ENCODE measurements at regions not wholly inside any gene's neighbourhood (a gene's known extent, or its start where the extent isn't known, plus 50 kb on each side); places are given as distances from the start of the nearest gene placed in this dataset.

DNA sequence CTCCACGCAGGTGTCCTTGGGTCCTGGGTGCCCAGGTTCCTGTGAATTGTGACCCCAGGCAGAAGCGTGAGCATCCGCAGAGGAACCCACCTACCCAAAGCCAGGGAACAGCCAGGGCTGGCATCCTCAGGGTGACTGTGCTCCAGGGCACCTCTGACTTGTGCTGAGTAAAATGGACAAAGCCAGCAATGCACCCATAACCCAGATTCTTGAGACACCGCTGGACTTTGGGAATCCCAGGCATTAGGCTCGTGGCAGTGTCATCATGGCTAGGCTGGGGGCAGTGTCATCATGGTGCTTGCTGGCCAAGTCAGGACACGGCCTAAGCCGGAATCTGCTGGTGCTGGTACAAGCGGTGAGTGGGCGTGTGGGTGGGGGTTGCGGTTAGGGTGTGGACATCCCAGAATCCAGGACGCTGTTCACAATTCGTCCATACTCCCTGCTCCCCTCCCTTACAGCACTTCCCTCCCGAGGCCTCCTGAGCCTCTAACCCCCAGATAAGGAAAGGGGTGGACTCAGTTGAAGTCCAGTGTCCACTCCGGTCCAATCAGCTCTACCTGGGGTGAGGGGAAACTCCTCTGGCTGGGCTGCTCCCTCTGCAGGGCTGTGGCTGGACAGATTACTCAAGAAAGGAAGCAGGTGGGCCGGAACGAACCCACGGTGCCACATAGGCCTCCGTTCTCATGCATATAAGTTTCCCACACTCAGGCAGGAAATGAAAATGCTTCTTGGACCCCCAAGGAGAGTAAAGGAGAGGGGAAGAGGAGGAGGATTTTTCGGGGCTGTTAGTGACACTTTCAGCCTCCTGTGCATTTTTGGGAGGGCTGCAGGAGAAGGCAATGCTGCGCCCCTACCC is 138.9 kb downstream of the SEC14L1 start:
- Histone ChIP-seq H3K4me3 (ENCODE audit: low read depth, low read length) (no peak overlapping the region), H3K27me3 (ENCODE audit: control insufficient read depth, insufficient read depth, low read length) (no peaks in the 10 kb centered on the region), H3K36me3 (ENCODE audit: control insufficient read depth, insufficient read depth, low read length) (peaks cover 3% of the 10 kb centered on the region)
- FAIRE-seq = no peak
- DNase-seq (ENCODE audit: low read depth) = peak; percentile 83
- TF ChIP-seq, protein P1, sequence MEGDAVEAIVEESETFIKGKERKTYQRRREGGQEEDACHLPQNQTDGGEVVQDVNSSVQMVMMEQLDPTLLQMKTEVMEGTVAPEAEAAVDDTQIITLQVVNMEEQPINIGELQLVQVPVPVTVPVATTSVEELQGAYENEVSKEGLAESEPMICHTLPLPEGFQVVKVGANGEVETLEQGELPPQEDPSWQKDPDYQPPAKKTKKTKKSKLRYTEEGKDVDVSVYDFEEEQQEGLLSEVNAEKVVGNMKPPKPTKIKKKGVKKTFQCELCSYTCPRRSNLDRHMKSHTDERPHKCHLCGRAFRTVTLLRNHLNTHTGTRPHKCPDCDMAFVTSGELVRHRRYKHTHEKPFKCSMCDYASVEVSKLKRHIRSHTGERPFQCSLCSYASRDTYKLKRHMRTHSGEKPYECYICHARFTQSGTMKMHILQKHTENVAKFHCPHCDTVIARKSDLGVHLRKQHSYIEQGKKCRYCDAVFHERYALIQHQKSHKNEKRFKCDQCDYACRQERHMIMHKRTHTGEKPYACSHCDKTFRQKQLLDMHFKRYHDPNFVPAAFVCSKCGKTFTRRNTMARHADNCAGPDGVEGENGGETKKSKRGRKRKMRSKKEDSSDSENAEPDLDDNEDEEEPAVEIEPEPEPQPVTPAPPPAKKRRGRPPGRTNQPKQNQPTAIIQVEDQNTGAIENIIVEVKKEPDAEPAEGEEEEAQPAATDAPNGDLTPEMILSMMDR (IDR thresholded peaks at IDR 0.05; ENCODE audit: insufficient read depth, low read length, severe bottlenecking) = no peak

DNA sequence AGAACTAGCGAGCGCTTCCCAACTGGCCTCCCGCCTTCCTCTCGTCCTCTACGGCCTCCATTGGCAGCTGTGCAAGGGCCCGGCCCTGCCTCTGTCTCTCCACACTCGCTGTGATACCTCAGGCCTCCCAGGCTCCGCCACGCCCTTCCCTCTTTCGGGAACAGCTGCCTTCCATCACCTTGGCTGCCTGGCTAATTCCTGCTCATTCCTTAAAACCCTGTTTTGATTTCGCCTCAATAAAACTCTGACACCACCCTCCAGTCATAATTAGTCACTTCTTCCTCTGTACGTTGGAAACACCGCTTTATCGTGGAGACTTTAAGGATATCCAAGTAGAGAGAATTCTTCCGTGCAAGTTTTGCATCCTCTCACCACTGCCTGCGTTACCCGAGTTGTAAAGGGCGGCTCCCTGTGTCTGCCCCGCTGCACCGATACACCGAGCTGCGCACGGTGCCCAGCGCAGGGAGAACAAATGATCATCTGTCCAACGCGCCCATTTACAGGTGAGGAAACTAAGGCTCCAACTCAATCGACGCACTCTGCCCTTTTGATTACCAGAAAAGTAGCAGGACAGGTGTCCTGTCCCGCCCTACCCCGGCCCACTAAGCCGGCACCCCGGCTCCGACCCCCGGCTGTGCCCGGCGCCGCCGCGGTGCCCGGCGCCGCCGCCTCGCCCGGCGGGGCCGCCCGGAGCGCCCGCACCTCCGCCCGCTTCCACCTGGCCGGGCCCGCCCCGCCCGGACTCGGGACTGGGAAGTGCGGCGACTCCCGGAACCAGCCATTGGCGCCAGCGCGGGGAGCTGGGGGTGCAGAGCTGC is 139.7 kb downstream of the SEC14L1 start:
- DNase-seq (ENCODE audit: low read depth) = peak; percentile 95
- H3K4me3 ChIP-seq (ENCODE audit: low read depth, low read length) = peak overlapping the region; percentile 42
- H3K36me3 ChIP-seq (ENCODE audit: control insufficient read depth, insufficient read depth, low read length) = peaks cover 3% of the 10 kb centered on the region
- H3K27me3 ChIP-seq (ENCODE audit: control insufficient read depth, insufficient read depth, low read length) = no peaks in the 10 kb centered on the region
- FAIRE-seq = peak; percentile 95
- TF ChIP-seq, protein P1 (IDR thresholded peaks at IDR 0.05; ENCODE audit: insufficient read depth, low read length, severe bottlenecking) = no peak

DNA sequence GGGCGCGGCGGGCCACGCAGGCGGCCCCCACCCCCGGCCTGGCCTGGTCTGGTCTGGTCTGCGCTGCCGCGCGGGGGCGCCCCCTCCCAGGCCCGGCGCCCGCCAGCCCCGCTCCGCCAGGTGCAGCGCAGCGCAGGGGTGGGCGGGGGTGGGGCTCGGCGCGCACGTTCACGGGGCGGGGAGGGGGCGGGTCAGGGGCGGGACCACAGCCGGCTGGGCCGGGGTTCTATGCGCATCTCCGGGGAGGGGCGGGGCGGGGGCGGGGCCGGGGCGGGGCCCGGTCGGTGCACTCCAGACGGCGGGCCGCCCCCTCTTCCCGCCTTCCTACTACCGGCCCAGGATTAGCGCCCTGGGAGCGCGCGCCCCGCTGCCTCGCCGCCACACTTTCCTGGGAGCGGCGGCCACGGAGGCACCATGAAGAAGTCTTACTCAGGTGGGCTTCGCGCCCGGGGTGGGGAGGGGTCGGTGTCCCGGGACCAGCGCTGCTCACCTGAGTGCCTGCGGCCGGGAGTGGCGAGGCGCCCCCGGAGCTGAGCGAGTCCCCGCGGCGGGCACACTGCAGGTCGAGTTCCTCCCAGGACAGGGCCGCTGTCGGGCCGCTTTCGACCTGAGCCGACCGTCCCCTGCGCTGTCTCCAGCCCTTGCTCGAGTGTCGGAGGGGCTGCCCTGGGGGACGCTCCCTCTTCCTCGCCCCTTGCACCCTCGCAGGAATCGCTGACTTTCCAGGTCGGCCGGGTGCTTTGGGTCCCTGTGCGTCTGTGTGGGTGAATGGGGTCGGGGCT is 140.5 kb downstream of the SEC14L1 start:
- peaks cover 3% of the 10 kb centered on the region for H3K36me3 ChIP-seq (ENCODE audit: control insufficient read depth, insufficient read depth, low read length)
- H3K4me3 ChIP-seq (ENCODE audit: low read depth, low read length) = peak overlapping the region; percentile 92
- no peak for FAIRE-seq
- DNase-seq (ENCODE audit: low read depth) = peak; percentile 33
- TF ChIP-seq, protein P1 (IDR thresholded peaks at IDR 0.05; ENCODE audit: insufficient read depth, low read length, severe bottlenecking) = peak; percentile 27
- H3K27me3 ChIP-seq (ENCODE audit: control insufficient read depth, insufficient read depth, low read length) = no peaks in the 10 kb centered on the region

DNA sequence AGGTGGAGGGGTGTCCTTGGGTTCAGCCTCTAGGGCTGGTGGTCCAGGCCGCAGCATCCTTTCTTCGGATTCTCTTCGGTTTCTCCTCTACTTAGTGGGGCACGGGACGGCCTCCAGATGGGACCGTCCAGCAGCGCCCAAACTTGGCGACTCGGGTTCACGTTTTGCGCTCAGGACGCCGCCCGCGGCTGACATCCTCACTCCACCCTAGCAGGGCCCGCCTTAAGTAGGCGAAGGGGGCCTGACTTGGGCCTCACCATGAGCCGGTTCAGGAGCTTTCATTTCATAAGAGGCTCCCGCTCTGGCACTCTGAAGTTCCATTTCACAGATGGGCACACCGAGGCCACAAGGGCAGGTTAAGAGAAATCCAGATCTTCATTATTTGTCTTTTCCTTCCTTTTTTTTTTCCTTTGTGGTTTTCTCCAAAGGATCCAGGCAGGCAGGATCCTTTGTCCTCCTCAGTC is 141.2 kb downstream of the SEC14L1 start:
- Histone ChIP-seq H3K36me3 (ENCODE audit: control insufficient read depth, insufficient read depth, low read length) (peaks cover 3% of the 10 kb centered on the region), H3K4me3 (ENCODE audit: low read depth, low read length) (peak overlapping the region; percentile 92), H3K27me3 (ENCODE audit: control insufficient read depth, insufficient read depth, low read length) (no peaks in the 10 kb centered on the region)
- TF ChIP-seq, protein P1 (IDR thresholded peaks at IDR 0.05; ENCODE audit: insufficient read depth, low read length, severe bottlenecking) = no peak
- no peak for DNase-seq (ENCODE audit: low read depth)
- no peak for FAIRE-seq

Measured in bronchial epithelial cell (primary cell).